ENCODE measurements at regions not wholly inside any gene's neighbourhood (a gene's known extent, or its start where the extent isn't known, plus 50 kb on each side); places are given as distances from the start of the nearest gene placed in this dataset.

GRCh38 chr6:126117251-126117650 is 130.9 kb downstream of the TRMT11 start:
- no peak for TF ChIP-seq CTCF (IDR thresholded peaks at IDR 0.05; ENCODE audit: low read depth, low read length)
- no peak overlapping the region for H3K4me3 ChIP-seq (ENCODE audit: low read depth, low read length)
- H3K27ac ChIP-seq: no peak overlapping the region
- DNase-seq: no peak
- no peaks in the 10 kb centered on the region for H3K36me3 ChIP-seq
- H3K9me3 ChIP-seq (ENCODE audit: severe bottlenecking): no peaks in the 10 kb centered on the region
- H3K27me3 ChIP-seq (ENCODE audit: insufficient read depth, low read depth, severe bottlenecking): no peaks in the 10 kb centered on the region

- DNase-seq: no peak
- Histone ChIP-seq H3K27ac (no peak overlapping the region), H3K4me3 (ENCODE audit: low read depth, low read length) (no peak overlapping the region), H3K36me3 (no peaks in the 10 kb centered on the region), H3K9me3 (ENCODE audit: severe bottlenecking) (no peaks in the 10 kb centered on the region), H3K27me3 (ENCODE audit: insufficient read depth, low read depth, severe bottlenecking) (no peaks in the 10 kb centered on the region)
- TF ChIP-seq CTCF (IDR thresholded peaks at IDR 0.05; ENCODE audit: low read depth, low read length): no peak
Measured at GRCh38 chr6:126118058-126118755, 131.9 kb downstream of the TRMT11 start.

- DNase-seq: no peak
- Histone ChIP-seq H3K4me3 (ENCODE audit: low read depth, low read length) (no peak overlapping the region), H3K27me3 (ENCODE audit: insufficient read depth, low read depth, severe bottlenecking) (no peaks in the 10 kb centered on the region), H3K36me3 (no peaks in the 10 kb centered on the region), H3K9me3 (ENCODE audit: severe bottlenecking) (no peaks in the 10 kb centered on the region), H3K27ac (no peak overlapping the region)
- TF ChIP-seq CTCF (IDR thresholded peaks at IDR 0.05; ENCODE audit: low read depth, low read length): no peak
Measured at GRCh38 chr6:126118936-126119335, 132.6 kb downstream of the TRMT11 start.

GRCh38 chr6:126123226-126123625 is 136.9 kb downstream of the TRMT11 start:
- Histone ChIP-seq H3K36me3 (no peaks in the 10 kb centered on the region), H3K27ac (no peak overlapping the region), H3K9me3 (ENCODE audit: severe bottlenecking) (no peaks in the 10 kb centered on the region), H3K27me3 (ENCODE audit: insufficient read depth, low read depth, severe bottlenecking) (no peaks in the 10 kb centered on the region), H3K4me3 (ENCODE audit: low read depth, low read length) (no peak overlapping the region)
- TF ChIP-seq CTCF (IDR thresholded peaks at IDR 0.05; ENCODE audit: low read depth, low read length): no peak
- DNase-seq: no peak

GRCh38 chr6:126127659-126128058 is 141.3 kb downstream of the TRMT11 start:
- no peaks in the 10 kb centered on the region for H3K27me3 ChIP-seq (ENCODE audit: insufficient read depth, low read depth, severe bottlenecking)
- TF ChIP-seq CTCF (IDR thresholded peaks at IDR 0.05; ENCODE audit: low read depth, low read length): peak; percentile 18; the same call in 1 of the 2 replicates
- DNase-seq: peak; percentile 8

GRCh38 chr6:126131246-126131645 is 144.9 kb downstream of the TRMT11 start:
- no peak for TF ChIP-seq CTCF (IDR thresholded peaks at IDR 0.05; ENCODE audit: low read depth, low read length)
- Histone ChIP-seq H3K4me3 (ENCODE audit: low read depth, low read length) (no peak overlapping the region), H3K27me3 (ENCODE audit: insufficient read depth, low read depth, severe bottlenecking) (no peaks in the 10 kb centered on the region), H3K36me3 (no peaks in the 10 kb centered on the region), H3K27ac (no peak overlapping the region), H3K9me3 (ENCODE audit: severe bottlenecking) (no peaks in the 10 kb centered on the region)
- peak; percentile 9 for DNase-seq

More at GRCh38 chr6:126127659-126128058, 141.3 kb downstream of the TRMT11 start:
- Histone ChIP-seq H3K4me3 (ENCODE audit: low read depth, low read length) (no peak overlapping the region), H3K36me3 (no peaks in the 10 kb centered on the region), H3K9me3 (ENCODE audit: severe bottlenecking) (no peaks in the 10 kb centered on the region), H3K27ac (no peak overlapping the region)
